ENCODE measurements at regions not wholly inside any gene's neighbourhood (a gene's known extent, or its start where the extent isn't known, plus 50 kb on each side); places are given as distances from the start of the nearest gene placed in this dataset.

DNA sequence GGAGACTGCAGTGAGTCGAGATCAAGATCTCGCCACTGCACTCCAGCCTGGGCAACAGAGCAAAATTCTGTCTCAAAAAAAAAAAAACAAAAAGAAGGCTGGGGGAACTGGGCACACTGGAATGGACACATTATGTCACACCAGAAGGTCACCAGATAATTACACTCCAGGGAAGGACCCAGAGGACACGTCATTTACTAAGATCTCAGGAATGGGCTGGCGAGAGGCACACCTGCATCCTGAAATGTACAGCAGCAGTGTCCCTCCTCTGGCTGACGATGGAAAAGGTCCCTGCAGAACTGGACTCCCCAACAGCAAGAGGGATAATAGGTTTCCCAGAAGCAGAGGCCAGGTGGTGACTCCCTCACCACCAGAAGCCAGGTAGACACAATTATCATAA is 243.5 kb downstream of the BCL11B start:
- no peak for DNase-seq (ENCODE audit: low read depth, low spot score)
- ChIA-PET POLR2A (no interaction called here), CTCF (no interaction called here)
- H3K36me3 ChIP-seq (ENCODE audit: control insufficient read depth in 2 of 2, extremely low read depth in 1 of 2, insufficient read depth in 2 of 2, low read length in 2 of 2), result no peaks in the 10 kb centered on the region
- dilution Hi-C loops (cut with MboI; ENCODE audit: extremely low pct_ligation_motif_present, low sequenced_read_pairs) (no loop called here), intact Hi-C loops (cut with micrococcal nuclease) (no loop called here)
- H3K27ac ChIP-seq (ENCODE audit: insufficient read depth, low read depth, low read length), result no peak overlapping the region
- H3K79me2 ChIP-seq (ENCODE audit: control insufficient read depth, insufficient read depth, low read length), result no peaks in the 10 kb centered on the region
- H3K4me2 ChIP-seq (ENCODE audit: insufficient read depth, low read length), result no peak overlapping the region
- TF ChIP-seq MYC (IDR thresholded peaks at IDR 0.05; ENCODE audit: low read depth, low read length) (no peak), POLR2AphosphoS5 (IDR thresholded peaks at IDR 0.05; ENCODE audit: insufficient read depth, low read depth, low read length) (no peak), GATA2 (IDR thresholded peaks at IDR 0.05; ENCODE audit: insufficient read depth, insufficient read length, low read depth, low read length) (no peak), EZH2 (IDR thresholded peaks at IDR 0.05; ENCODE audit: borderline replicate concordance, low read depth, low read length, severe bottlenecking) (no peak), POLR2A (IDR thresholded peaks at IDR 0.05; ENCODE audit: low read depth, low read length) (no peak), JUN (IDR thresholded peaks at IDR 0.05; ENCODE audit: borderline replicate concordance, insufficient read depth, insufficient read length, low read depth) (no peak), FOS (IDR thresholded peaks at IDR 0.05; ENCODE audit: borderline replicate concordance, insufficient read depth, low read length) (no peak)
- TF ChIP-seq, protein P1, sequence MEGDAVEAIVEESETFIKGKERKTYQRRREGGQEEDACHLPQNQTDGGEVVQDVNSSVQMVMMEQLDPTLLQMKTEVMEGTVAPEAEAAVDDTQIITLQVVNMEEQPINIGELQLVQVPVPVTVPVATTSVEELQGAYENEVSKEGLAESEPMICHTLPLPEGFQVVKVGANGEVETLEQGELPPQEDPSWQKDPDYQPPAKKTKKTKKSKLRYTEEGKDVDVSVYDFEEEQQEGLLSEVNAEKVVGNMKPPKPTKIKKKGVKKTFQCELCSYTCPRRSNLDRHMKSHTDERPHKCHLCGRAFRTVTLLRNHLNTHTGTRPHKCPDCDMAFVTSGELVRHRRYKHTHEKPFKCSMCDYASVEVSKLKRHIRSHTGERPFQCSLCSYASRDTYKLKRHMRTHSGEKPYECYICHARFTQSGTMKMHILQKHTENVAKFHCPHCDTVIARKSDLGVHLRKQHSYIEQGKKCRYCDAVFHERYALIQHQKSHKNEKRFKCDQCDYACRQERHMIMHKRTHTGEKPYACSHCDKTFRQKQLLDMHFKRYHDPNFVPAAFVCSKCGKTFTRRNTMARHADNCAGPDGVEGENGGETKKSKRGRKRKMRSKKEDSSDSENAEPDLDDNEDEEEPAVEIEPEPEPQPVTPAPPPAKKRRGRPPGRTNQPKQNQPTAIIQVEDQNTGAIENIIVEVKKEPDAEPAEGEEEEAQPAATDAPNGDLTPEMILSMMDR (IDR thresholded peaks at IDR 0.05; ENCODE audit: extremely low read depth in 1 of 2, insufficient read depth in 1 of 2, low read depth in 1 of 2, low read length in 2 of 2), result no peak
- TF ChIP-seq, protein P2, sequence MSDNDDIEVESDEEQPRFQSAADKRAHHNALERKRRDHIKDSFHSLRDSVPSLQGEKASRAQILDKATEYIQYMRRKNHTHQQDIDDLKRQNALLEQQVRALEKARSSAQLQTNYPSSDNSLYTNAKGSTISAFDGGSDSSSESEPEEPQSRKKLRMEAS (IDR thresholded peaks at IDR 0.05; ENCODE audit: insufficient read depth, insufficient read length), result no peak
- H3K4me1 ChIP-seq (ENCODE audit: control insufficient read depth, extremely low read depth, insufficient read depth, low read length), result no peaks in the 10 kb centered on the region
- no TSS peak for BruUV-seq (replicated peaks)
- no peak overlapping the region for H2AFZ ChIP-seq (ENCODE audit: low read depth, low read length)
- H3K9ac ChIP-seq (replicated peaks; ENCODE audit: extremely low read depth, insufficient read depth, low read length), result no peak overlapping the region
- no peak for FAIRE-seq
- peaks cover 4% of the 10 kb centered on the region for H3K9me3 ChIP-seq (replicated peaks; ENCODE audit: control insufficient read depth, insufficient read depth, low read length)
- no peaks in the 10 kb centered on the region for H3K27me3 ChIP-seq (ENCODE audit: control insufficient read depth in 2 of 2, insufficient read depth in 2 of 2, low read length in 2 of 2)
- H3K9me1 ChIP-seq (replicated peaks; ENCODE audit: control insufficient read depth, extremely low read depth, insufficient read depth, low read length), result no peaks in the 10 kb centered on the region
- H3K4me3 ChIP-seq (replicated peaks in 1 of 3; ENCODE audit: insufficient read depth in 1 of 3, low read depth in 1 of 3, low read length in 3 of 3), result no peak overlapping the region
- no peaks in the 10 kb centered on the region for H4K20me1 ChIP-seq (replicated peaks; ENCODE audit: control insufficient read depth, extremely low read depth, insufficient read depth, low read length)
